Tibial nerve (tissue), 4 donors: ENCODE measurements at regions not wholly inside any gene's neighbourhood (a gene's known extent, or its start where the extent isn't known, plus 50 kb on each side); places are given as distances from the start of the nearest gene placed in this dataset.

Experiments used
- DNase-seq, 2 donors: peaks; one replicate each; pipeline ENCODE4 v3.0.0-alpha.2; 2019; ENCODE audit warnings: low spot score in 2 of 2
- H3K27ac ChIP-seq, 4 donors: fragments of 200-600 bp; sonication (generic) in 3 of 4; one replicate each; pipeline ENCODE4 v1.5.1; 2017 to 2019; ENCODE audit warnings: mild to moderate bottlenecking in 1 of 4
- H3K27me3 ChIP-seq, 2 donors: fragments of 200-600 bp; sonication (generic) in 1 of 2; one replicate each; pipeline versions ENCODE4 v1.5.1 to v1.6.0; 2017 to 2019
- H3K36me3 ChIP-seq, 3 donors: fragments of 200-600 bp; sonication (generic); one replicate each; pipeline ENCODE4 v1.5.1; 2018 to 2019
- H3K4me1 ChIP-seq, 4 donors: fragments of 200-600 bp; sonication (generic) in 3 of 4; one replicate each; pipeline ENCODE4 v1.5.1; 2017 to 2019
- H3K4me3 ChIP-seq, 4 donors: fragments of 200-600 bp; sonication (generic) in 3 of 4; one replicate each; pipeline ENCODE4 v1.5.1; 2017 to 2019; ENCODE audit warnings: mild to moderate bottlenecking in 1 of 4, moderate library complexity in 1 of 4
- H3K9me3 ChIP-seq, 4 donors: fragments of 200-600 bp; sonication (generic) in 3 of 4; one replicate each; pipeline ENCODE4 v1.5.1; 2017 to 2019
- CTCF ChIP-seq, 5 experiments: fragments of 200-600 bp in 3 of 5; fragments of 450-650 bp in 2 of 5; sonication (generic) in 3 of 5; IDR thresholded peaks; one replicate each; pipeline ENCODE4 v1.5.1; 2016 to 2019; ENCODE audit warnings: antibody characterized with exemption in 5 of 5, mild to moderate bottlenecking in 3 of 5, moderate library complexity in 2 of 5
- EP300 ChIP-seq, 2 donors: sonication (generic); formaldehyde crosslinking; IDR thresholded peaks; one replicate each; pipeline ENCODE4 v1.6.1; 2017; ENCODE audit warnings: antibody characterized with exemption in 2 of 2, mild to moderate bottlenecking in 1 of 2
- POLR2A ChIP-seq, 2 donors: fragments of 450-650 bp; IDR thresholded peaks; one replicate each; pipeline ENCODE4 v1.6.1; 2017; ENCODE audit warnings: antibody characterized with exemption in 2 of 2, mild to moderate bottlenecking in 2 of 2, moderate library complexity in 2 of 2
- WGBS, 2 donors: methylation state at CpG; one replicate each; pipeline ENCODE4 v1.1.5; 2018; 5-methylcytosine and 5-hydroxymethylcytosine counted together

- Histone ChIP-seq H3K27ac (no peak overlapping the region), H3K9me3 (no peaks in the 10 kb centered on the region), H3K27me3 (no peaks in the 10 kb centered on the region), H3K4me3 (no peak overlapping the region), H3K36me3 (no peaks in the 10 kb centered on the region), H3K4me1 (peaks cover 0 to 6% (median 0%) of the 10 kb centered on the region in 4 donors)
- TF ChIP-seq CTCF (IDR thresholded peaks at IDR 0.05): no peak
- TF ChIP-seq POLR2A (IDR thresholded peaks at IDR 0.05): no peak
- no peak for TF ChIP-seq EP300 (IDR thresholded peaks at IDR 0.05)
- no peak for DNase-seq
- 58 to 64% methylated on average over 6 of the region's 6 CpGs for WGBS, 2 donors
Measured at GRCh38 chr17:13947499-13947898, 121.8 kb upstream of the COX10 start.

GRCh38 chr17:13952009-13952750 lies 117.1 kb upstream of the COX10 start:
- no peaks in the 10 kb centered on the region for H3K27me3 ChIP-seq
- no peak overlapping the region for H3K4me3 ChIP-seq
- TF ChIP-seq CTCF (IDR thresholded peaks at IDR 0.05): no peak
- TF ChIP-seq EP300 (IDR thresholded peaks at IDR 0.05): no peak
- no peak for TF ChIP-seq POLR2A (IDR thresholded peaks at IDR 0.05)
- H3K27ac ChIP-seq: no peak overlapping the region
- H3K36me3 ChIP-seq: no peaks in the 10 kb centered on the region
- 58 to 66% methylated on average over 4 of the region's 4 CpGs for WGBS, 2 donors
- no peak for DNase-seq
- H3K9me3 ChIP-seq: no peaks in the 10 kb centered on the region
- H3K4me1 ChIP-seq: peaks cover 0 to 1% (median 0%) of the 10 kb centered on the region in 4 donors

- TF ChIP-seq POLR2A (IDR thresholded peaks at IDR 0.05) (no peak), CTCF (IDR thresholded peaks at IDR 0.05) (no peak), EP300 (IDR thresholded peaks at IDR 0.05) (no peak)
- 0% methylated on average over 1 of the region's 1 CpG for WGBS, 2 donors
Measured at GRCh38 chr17:13953841-13954240, 115.5 kb upstream of the COX10 start.

GRCh38 chr17:13957636-13958035 lies 111.7 kb upstream of the COX10 start:
- 35 to 40% methylated on average over 3 of the region's 3 CpGs for WGBS, 2 donors
- no peak for DNase-seq
- Histone ChIP-seq H3K27ac (no peak overlapping the region), H3K4me3 (no peak overlapping the region), H3K9me3 (no peaks in the 10 kb centered on the region), H3K27me3 (no peaks in the 10 kb centered on the region), H3K36me3 (no peaks in the 10 kb centered on the region), H3K4me1 (no peaks in the 10 kb centered on the region)
- TF ChIP-seq CTCF (IDR thresholded peaks at IDR 0.05) (no peak), POLR2A (IDR thresholded peaks at IDR 0.05) (no peak)

More at GRCh38 chr17:13953841-13954240, 115.5 kb upstream of the COX10 start:
- H3K27ac ChIP-seq: no peak overlapping the region
- no peak overlapping the region for H3K4me3 ChIP-seq
- DNase-seq: no peak
- no peaks in the 10 kb centered on the region for H3K27me3 ChIP-seq
- H3K4me1 ChIP-seq: no peaks in the 10 kb centered on the region
- no peaks in the 10 kb centered on the region for H3K36me3 ChIP-seq
- H3K9me3 ChIP-seq: no peaks in the 10 kb centered on the region

GRCh38 chr17:13958773-13959172 lies 110.5 kb upstream of the COX10 start:
- no peaks in the 10 kb centered on the region for H3K36me3 ChIP-seq

More at GRCh38 chr17:13958773-13959172, 110.5 kb upstream of the COX10 start:
- no peaks in the 10 kb centered on the region for H3K27me3 ChIP-seq
- TF ChIP-seq POLR2A (IDR thresholded peaks at IDR 0.05) (no peak), CTCF (IDR thresholded peaks at IDR 0.05) (no peak), EP300 (IDR thresholded peaks at IDR 0.05) (no peak)
- H3K4me1 ChIP-seq: no peaks in the 10 kb centered on the region
- no peak overlapping the region for H3K4me3 ChIP-seq
- H3K9me3 ChIP-seq: no peaks in the 10 kb centered on the region
- 81 to 82% methylated on average over 4 of the region's 4 CpGs for WGBS, 2 donors
- no peak for DNase-seq
- no peak overlapping the region for H3K27ac ChIP-seq
